OCI-LY3 (cell line): ENCODE measurements at regions not wholly inside any gene's neighbourhood (a gene's known extent, or its start where the extent isn't known, plus 50 kb on each side); places are given as distances from the start of the nearest gene placed in this dataset.
"Not testable (repeated sequence)": the region's sequence is repeated elsewhere in the genome, so short reads cannot be mapped to it uniquely, and the experiment has no call there.

Experiments
- H2AFZ ChIP-seq: fragments of 200-600, 300-600 bp; shearing (Covaris generic); 2 replicates; pipeline ENCODE4 v1.6.0; 2014; ENCODE audit warnings: antibody characterized with exemption, low read depth, low read length
- H3K27ac ChIP-seq: fragments of 200-600, 300-600 bp; sonication (generic); 2 replicates; pipeline ENCODE4 v1.5.1; 2014; ENCODE audit warnings: mild to moderate bottlenecking, low read length, moderate library complexity, mixed read lengths
- H3K27me3 ChIP-seq: fragments of 200-600, 300-600 bp; sonication (generic); 2 replicates; pipeline ENCODE4 v1.6.1; 2014; ENCODE audit warnings: low read depth, low read length, mixed read lengths
- H3K36me3 ChIP-seq: fragments of 200-600, 300-600 bp; sonication (generic); replicated peaks from 2 replicates; pipeline ENCODE3; 2014; ENCODE audit warnings: low read depth, low read length, mixed read lengths
- H3K4me1 ChIP-seq: fragments of 300-600, 200-600 bp; sonication (generic); 2 replicates; pipeline ENCODE4 v1.6.1; 2014; ENCODE audit warnings: low read length, mixed read lengths
- H3K4me2 ChIP-seq: fragments of 200-600, 300-600 bp; sonication (generic); 2 replicates; pipeline ENCODE4 v1.6.1; 2014; ENCODE audit warnings: low read length, mixed read lengths
- H3K4me3 ChIP-seq: fragments of 300-600, 200-600 bp; sonication (generic); 2 replicates; pipeline ENCODE4 v1.5.1; 2014; ENCODE audit warnings: antibody characterized with exemption, mild to moderate bottlenecking, low read length, moderate library complexity
- H3K79me2 ChIP-seq: fragments of 300-600, 200-600 bp; shearing (Covaris generic); 2 replicates; pipeline ENCODE4 v1.6.1; 2014; ENCODE audit warnings: mild to moderate bottlenecking, low read length, mixed read lengths
- H3K9ac ChIP-seq: fragments of 300-600, 200-600 bp; shearing (Covaris generic); 2 replicates; pipeline ENCODE4 v1.6.0; 2014; ENCODE audit warnings: mild to moderate bottlenecking, low read length, moderate library complexity
- H3K9me3 ChIP-seq: fragments of 200-600, 300-600 bp; shearing (Covaris generic); 2 replicates; pipeline ENCODE4 v1.6.1; 2014; ENCODE audit warnings: low read length, mixed read lengths; ENCODE audit not compliant: insufficient read depth
- H4K20me1 ChIP-seq: fragments of 200-600, 300-600 bp; sonication (generic); 2 replicates; pipeline ENCODE4 v1.6.1; 2016; ENCODE audit warnings: low read length, mixed read lengths; ENCODE audit not compliant: insufficient read depth
- CTCF ChIP-seq: fragments of 200-600, 300-600 bp; sonication (generic); IDR thresholded peaks from 2 replicates; pipeline ENCODE4 v1.5.1; 2014; ENCODE audit warnings: antibody characterized with exemption, low read length, low read depth

GRCh38 chrX:65392284-65392683 lies 142.3 kb downstream of the LAS1L start:
- Histone ChIP-seq H3K36me3 (no peaks in the 10 kb centered on the region), H3K9me3 (no peaks in the 10 kb centered on the region), H3K79me2 (no peaks in the 10 kb centered on the region), H3K4me3 (no peak overlapping the region), H3K27ac (no peak overlapping the region), H2AFZ (no peak overlapping the region), H3K9ac (no peak overlapping the region), H3K4me1 (no peaks in the 10 kb centered on the region), H4K20me1 (no peaks in the 10 kb centered on the region), H3K27me3 (no peaks in the 10 kb centered on the region), H3K4me2 (no peak overlapping the region)
- TF ChIP-seq CTCF: no peak

- H3K4me2 ChIP-seq, H3K36me3 ChIP-seq, H3K9ac ChIP-seq, H3K4me1 ChIP-seq, H3K27me3 ChIP-seq, H3K27ac ChIP-seq, H2AFZ ChIP-seq, H4K20me1 ChIP-seq, H3K79me2 ChIP-seq, H3K4me3 ChIP-seq, H3K9me3 ChIP-seq: not testable (repeated sequence)
These were observed 145.5 kb downstream of the LAS1L start for GRCh38 chrX:65389120-65389519.
